GM12892 (cell line): ENCODE measurements at regions not wholly inside any gene's neighbourhood (a gene's known extent, or its start where the extent isn't known, plus 50 kb on each side); places are given as distances from the start of the nearest gene placed in this dataset.

Experiments
- POLR2AphosphoS5 ChIP-seq: IDR thresholded peaks from 2 replicates; pipeline ENCODE4 v1.6.1; 2011; ENCODE audit warnings: low read depth, low read length, control low read depth
- TAF1 ChIP-seq: IDR thresholded peaks from 2 replicates; pipeline ENCODE4 v1.6.1; 2011; ENCODE audit warnings: low read depth, mild to moderate bottlenecking, control low read depth, low read length, borderline replicate concordance

GRCh38 chr17:51387986-51388385 is 127.6 kb downstream of the UTP18 start:
- no peak for TF ChIP-seq POLR2AphosphoS5
- no peak for TF ChIP-seq TAF1
